ENCODE measurements at regions not wholly inside any gene's neighbourhood (a gene's known extent, or its start where the extent isn't known, plus 50 kb on each side); places are given as distances from the start of the nearest gene placed in this dataset.

- H3K9me1 ChIP-seq (ENCODE audit: control insufficient read depth, extremely low read depth, insufficient read depth, low read length), result peaks cover 2% of the 10 kb centered on the region
- peak overlapping the region; percentile 1 for H3K27ac ChIP-seq (ENCODE audit: control insufficient read depth, insufficient read depth, low read length)
- TF ChIP-seq EZH2 (IDR thresholded peaks at IDR 0.05; ENCODE audit: low read length), result no peak
- peak; percentile 20 to 60 (median 29) for TF ChIP-seq CTCF (optimal IDR thresholded peaks at IDR 0.05 in 1 of 3, IDR thresholded peaks at IDR 0.05 in 1 of 3, conservative IDR thresholded peaks at IDR 0.05 in 1 of 3; ENCODE audit: extremely low read depth in 1 of 3, insufficient read depth in 2 of 3, low read length in 3 of 3)
- FAIRE-seq (peak; percentile 58), DNase-seq (ENCODE audit: low read depth, low spot score) (no peak)
- no peak overlapping the region for H3K9ac ChIP-seq (ENCODE audit: control insufficient read depth, extremely low read depth, insufficient read depth, low read length)
- peaks cover 8% of the 10 kb centered on the region for H3K9me3 ChIP-seq (ENCODE audit: control insufficient read depth, low read depth, low read length)
- peaks cover 35% of the 10 kb centered on the region for H3K4me1 ChIP-seq (ENCODE audit: control insufficient read depth, extremely low read depth, insufficient read depth, low read length)
- H3K36me3 ChIP-seq (ENCODE audit: control insufficient read depth in 2 of 2, extremely low read depth in 1 of 2, insufficient read depth in 2 of 2, low read length in 2 of 2), result no peaks in the 10 kb centered on the region
- no peaks in the 10 kb centered on the region for H3K79me2 ChIP-seq (ENCODE audit: control insufficient read depth, insufficient read depth, low read length)
- no peaks in the 10 kb centered on the region for H3K27me3 ChIP-seq (ENCODE audit: control insufficient read depth, extremely low read depth, insufficient read depth, low read length)
- peak overlapping the region; percentile 9 for H3K4me2 ChIP-seq (ENCODE audit: control insufficient read depth, extremely low read depth, insufficient read depth, low read depth, low read length)
- dilution Hi-C loops (cut with MboI; ENCODE audit: extremely low pct_ligation_motif_present, low sequenced_read_pairs), result no loop called here
- H3K4me3 ChIP-seq (ENCODE audit: control insufficient read depth in 2 of 3, extremely low read depth in 1 of 3, insufficient read depth in 2 of 3, low read depth in 1 of 3, low read length in 3 of 3), result no peak overlapping the region
- H2AFZ ChIP-seq (ENCODE audit: control insufficient read depth, low read length), result no peak overlapping the region
- H4K20me1 ChIP-seq (ENCODE audit: control insufficient read depth, extremely low read depth, insufficient read depth, low read length), result no peaks in the 10 kb centered on the region
Observed at GRCh38 chr10:124296121-124296812, 122.5 kb downstream of the OAT start.

GRCh38 chr10:124294811-124295770, 123.6 kb downstream of the OAT start:
- Histone ChIP-seq H3K4me3 (ENCODE audit: control insufficient read depth in 2 of 3, extremely low read depth in 1 of 3, insufficient read depth in 2 of 3, low read depth in 1 of 3, low read length in 3 of 3) (no peak overlapping the region), H2AFZ (ENCODE audit: control insufficient read depth, low read length) (no peak overlapping the region), H3K4me1 (ENCODE audit: control insufficient read depth, extremely low read depth, insufficient read depth, low read length) (peaks cover 35% of the 10 kb centered on the region), H3K79me2 (ENCODE audit: control insufficient read depth, insufficient read depth, low read length) (no peaks in the 10 kb centered on the region), H3K4me2 (ENCODE audit: control insufficient read depth, extremely low read depth, insufficient read depth, low read depth, low read length) (peak overlapping the region; percentile 61), H3K9me3 (ENCODE audit: control insufficient read depth, low read depth, low read length) (no peaks in the 10 kb centered on the region), H3K27me3 (ENCODE audit: control insufficient read depth, extremely low read depth, insufficient read depth, low read length) (no peaks in the 10 kb centered on the region), H3K27ac (ENCODE audit: control insufficient read depth, insufficient read depth, low read length) (peak overlapping the region; percentile 1), H3K36me3 (ENCODE audit: control insufficient read depth in 2 of 2, extremely low read depth in 1 of 2, insufficient read depth in 2 of 2, low read length in 2 of 2) (no peaks in the 10 kb centered on the region), H3K9me1 (ENCODE audit: control insufficient read depth, extremely low read depth, insufficient read depth, low read length) (peaks cover 2% of the 10 kb centered on the region), H3K9ac (ENCODE audit: control insufficient read depth, extremely low read depth, insufficient read depth, low read length) (no peak overlapping the region), H4K20me1 (ENCODE audit: control insufficient read depth, extremely low read depth, insufficient read depth, low read length) (no peaks in the 10 kb centered on the region)
- DNase-seq (ENCODE audit: low read depth, low spot score) (peak; percentile 91), FAIRE-seq (peak; percentile 98)
- TF ChIP-seq EZH2 (IDR thresholded peaks at IDR 0.05; ENCODE audit: low read length) (no peak), CTCF (optimal IDR thresholded peaks at IDR 0.05 in 1 of 3, IDR thresholded peaks at IDR 0.05 in 1 of 3, conservative IDR thresholded peaks at IDR 0.05 in 1 of 3; ENCODE audit: extremely low read depth in 1 of 3, insufficient read depth in 2 of 3, low read length in 3 of 3) (peak in 1 of 3 experiments; percentile 8)
- dilution Hi-C loops (cut with MboI; ENCODE audit: extremely low pct_ligation_motif_present, low sequenced_read_pairs), result no loop called here
